H9 (cell line): ENCODE measurements at regions not wholly inside any gene's neighbourhood (a gene's known extent, or its start where the extent isn't known, plus 50 kb on each side); places are given as distances from the start of the nearest gene placed in this dataset.

Experiments used
- DNase-seq: peaks from one replicate; pipeline ENCODE4 v3.0.0-alpha.2; 2017
- H2AFZ ChIP-seq: one replicate; pipeline ENCODE4 v1.6.1; 2013; ENCODE audit warnings: mild to moderate bottlenecking, low read length, control low read depth, moderate library complexity
- H2AK5ac ChIP-seq: 2 replicates; pipeline ENCODE4 v1.6.1; 2013; ENCODE audit warnings: low read length, control low read depth, mixed read lengths; ENCODE audit not compliant: insufficient read length
- H2BK120ac ChIP-seq: one replicate; pipeline ENCODE4 v1.6.1; 2013; ENCODE audit warnings: low read depth, mild to moderate bottlenecking, low read length, control low read depth, inconsistent platforms; ENCODE audit not compliant: poor library complexity, severe bottlenecking
- H2BK12ac ChIP-seq: 2 replicates; pipeline ENCODE4 v1.6.1; 2013; ENCODE audit warnings: low read length, control low read depth, mixed read lengths, low read depth; ENCODE audit not compliant: insufficient read length
- H2BK15ac ChIP-seq: 2 replicates; pipeline ENCODE4 v1.6.1; 2013; ENCODE audit warnings: low read depth, low read length, control low read depth
- H2BK20ac ChIP-seq: one replicate; pipeline ENCODE4 v1.6.1; 2013; ENCODE audit warnings: low read depth, mild to moderate bottlenecking, low read length, control low read depth, inconsistent platforms; ENCODE audit not compliant: poor library complexity, severe bottlenecking
- H2BK5ac ChIP-seq: 2 replicates; pipeline ENCODE4 v1.6.1; 2013; ENCODE audit warnings: low read length, control low read depth, mixed read lengths; ENCODE audit not compliant: insufficient read length
- H3K14ac ChIP-seq: 2 replicates; pipeline ENCODE4 v1.6.1; 2013; ENCODE audit warnings: low read length, control low read depth; ENCODE audit not compliant: insufficient read depth
- H3K18ac ChIP-seq: 2 replicates; pipeline ENCODE4 v1.6.1; 2013; ENCODE audit warnings: low read depth, mild to moderate bottlenecking, mixed read lengths, low read length, control low read depth; ENCODE audit not compliant: insufficient read length
- H3K23ac ChIP-seq: 2 replicates; pipeline ENCODE4 v1.6.1; 2013; ENCODE audit warnings: low read length, control low read depth, mixed read lengths, low read depth; ENCODE audit not compliant: insufficient read length
- H3K23me2 ChIP-seq: 2 replicates; pipeline ENCODE4 v1.6.1; 2013; ENCODE audit warnings: low read depth, mild to moderate bottlenecking, mixed read lengths, low read length, control low read depth; ENCODE audit not compliant: insufficient read length, poor library complexity, severe bottlenecking
- H3K27ac ChIP-seq: 2 replicates; pipeline ENCODE4 v1.5.1; 2013; ENCODE audit warnings: low read length, control low read depth, mixed read lengths, low read depth; ENCODE audit not compliant: insufficient read length
- H3K27me3 ChIP-seq: 2 replicates; pipeline ENCODE4 v1.6.1; 2013; ENCODE audit warnings: low read length, control low read depth, inconsistent platforms; ENCODE audit not compliant: insufficient read depth
- H3K4ac ChIP-seq: 2 replicates; pipeline ENCODE4 v1.6.1; 2013; ENCODE audit warnings: low read depth, mild to moderate bottlenecking, control low read depth, inconsistent platforms, low read length, moderate library complexity
- H3K4me1 ChIP-seq: 2 replicates; pipeline ENCODE4 v1.6.1; 2013; ENCODE audit warnings: low read length, control low read depth, inconsistent platforms; ENCODE audit not compliant: insufficient read depth
- H3K4me2 ChIP-seq: 2 replicates; pipeline ENCODE4 v1.6.1; 2013; ENCODE audit warnings: low read length, control low read depth, mixed read lengths; ENCODE audit not compliant: insufficient read length, insufficient read depth
- H3K56ac ChIP-seq: 2 replicates; pipeline ENCODE4 v1.6.1; 2013; ENCODE audit warnings: low read depth, mild to moderate bottlenecking, mixed read lengths, low read length, control low read depth; ENCODE audit not compliant: insufficient read length
- H3K79me1 ChIP-seq: 2 replicates; pipeline ENCODE4 v1.6.1; 2013; ENCODE audit warnings: low read depth, mild to moderate bottlenecking, moderate library complexity, low read length, control low read depth, inconsistent platforms; ENCODE audit not compliant: insufficient read depth, poor library complexity, severe bottlenecking
- H3K79me2 ChIP-seq: 2 replicates; pipeline ENCODE4 v1.6.1; 2013; ENCODE audit warnings: low read length, control low read depth, inconsistent platforms; ENCODE audit not compliant: insufficient read depth
- H3K9ac ChIP-seq: 2 replicates; pipeline ENCODE4 v1.6.1; 2013; ENCODE audit warnings: low read length, control low read depth, mixed read lengths; ENCODE audit not compliant: insufficient read length; ENCODE audit errors: extremely low read depth
- H3K9me3 ChIP-seq: one replicate; pipeline ENCODE4 v1.6.1; 2013; ENCODE audit warnings: low read depth, low read length, inconsistent platforms; ENCODE audit not compliant: control insufficient read depth
- H3T11ph ChIP-seq: one replicate; pipeline ENCODE4 v1.6.1; 2013; ENCODE audit warnings: mild to moderate bottlenecking, low read length, control low read depth, inconsistent platforms
- H4K20me1 ChIP-seq: one replicate; pipeline ENCODE4 v1.6.1; 2013; ENCODE audit not compliant: control insufficient read depth, insufficient read length, insufficient read depth
- H4K5ac ChIP-seq: 2 replicates; pipeline ENCODE4 v1.6.1; 2013; ENCODE audit warnings: low read depth, mild to moderate bottlenecking, mixed read lengths, low read length, control low read depth; ENCODE audit not compliant: insufficient read length
- H4K8ac ChIP-seq: replicated peaks from 2 replicates; pipeline ENCODE4 v1.6.1; 2013; ENCODE audit warnings: low read length, control low read depth, mixed read lengths, low read depth; ENCODE audit not compliant: insufficient read length
- H4K91ac ChIP-seq: 2 replicates; pipeline ENCODE4 v1.6.1; 2013; ENCODE audit warnings: low read depth, mild to moderate bottlenecking, moderate library complexity, mixed read lengths, low read length, control low read depth; ENCODE audit not compliant: insufficient read length
- H3K27ac Mint-ChIP-seq, 3 experiments: 2 replicates in 2 of 3; 3 replicates in 1 of 3; pipeline ENCODE4 v1.8.0; 2020 to 2021; ENCODE audit warnings: mixed read lengths in 3 of 3, mild to moderate bottlenecking in 1 of 3, moderate library complexity in 1 of 3
- H3K27me3 Mint-ChIP-seq: 2 replicates; pipeline ENCODE4 v1.8.0; 2021; ENCODE audit warnings: low read depth, mild to moderate bottlenecking, moderate library complexity, mixed read lengths
- H3K36me3 Mint-ChIP-seq, 3 experiments: 2 replicates in 2 of 3; 3 replicates in 1 of 3; pipeline ENCODE4 v1.8.0; 2020 to 2021; ENCODE audit warnings: low read depth in 3 of 3, mixed read lengths in 3 of 3; ENCODE audit not compliant: insufficient read depth in 1 of 3
- H3K4me1 Mint-ChIP-seq, 2 experiments: 2 replicates each; pipeline ENCODE4 v1.8.0; 2020; ENCODE audit warnings: mixed read lengths in 2 of 2
- H3K4me3 Mint-ChIP-seq, 2 experiments: 2 replicates in 1 of 2; 3 replicates in 1 of 2; pipeline ENCODE4 v1.8.0; 2020 to 2021; ENCODE audit warnings: mild to moderate bottlenecking in 2 of 2, mixed read lengths in 2 of 2, moderate library complexity in 1 of 2
- H3K9me3 Mint-ChIP-seq, 2 experiments: 2 replicates in 1 of 2; 3 replicates in 1 of 2; pipeline ENCODE4 v1.8.0; 2020; ENCODE audit warnings: mild to moderate bottlenecking in 2 of 2, mixed read lengths in 2 of 2, moderate library complexity in 1 of 2
- CTCF ChIP-seq: fragments of 200-600 bp; sonication (generic); conservative IDR thresholded peaks from 3 replicates; pipeline ENCODE4 v1.8.0; 2021; ENCODE audit warnings: antibody characterized with exemption, mild to moderate bottlenecking
- WGBS: extraction: QIAGEN DNeasy Blood & Tissue Kit; methylation state at CpG from one replicate; pipeline ENCODE4 v1.1.7; 2013; ENCODE audit warnings: missing lambda C conversion rate, low lambda C conversion rate, mixed read lengths; ENCODE audit not compliant: insufficient read length; ENCODE audit errors: extremely low coverage; 5-methylcytosine and 5-hydroxymethylcytosine counted together

- H3K4ac ChIP-seq = no peak overlapping the region
- no peaks in the 10 kb centered on the region for H3K27me3 ChIP-seq
- no peaks in the 10 kb centered on the region for H3K9me3 ChIP-seq
- no peak overlapping the region for H2AFZ ChIP-seq
- H2BK5ac ChIP-seq = no peak overlapping the region
- H3K14ac ChIP-seq = no peak overlapping the region
- no peak overlapping the region for H4K5ac ChIP-seq
- TF ChIP-seq CTCF = peak; percentile 61
- H2BK15ac ChIP-seq = no peak overlapping the region
- no peak overlapping the region for H2BK20ac ChIP-seq
- H3K23ac ChIP-seq = no peak overlapping the region
- Mint-ChIP-seq H3K4me1 (no peaks in the 10 kb centered on the region; a peak in 2 of 4 replicates), H3K36me3 (peaks cover 4 to 5% (median 4%) of the 10 kb centered on the region in 3 experiments; a peak in 6 of 7 replicates), H3K9me3 (peaks cover 7 to 18% of the 10 kb centered on the region in 2 experiments; a peak in 4 of 5 replicates), H3K4me3 (no peak overlapping the region), H3K27ac (peak overlapping the region in 1 of 3 experiments; percentile 7; a peak in 1 of 7 replicates), H3K27me3 (no peaks in the 10 kb centered on the region)
- no peaks in the 10 kb centered on the region for H4K20me1 ChIP-seq
- H3K79me2 ChIP-seq = no peaks in the 10 kb centered on the region
- H3K27ac ChIP-seq = no peak overlapping the region
- H3K79me1 ChIP-seq = no peaks in the 10 kb centered on the region
- H3K23me2 ChIP-seq = no peaks in the 10 kb centered on the region
- no peak for DNase-seq
- no peak overlapping the region for H2AK5ac ChIP-seq
- H3K4me2 ChIP-seq = no peak overlapping the region
- no peak overlapping the region for H3K56ac ChIP-seq
- H4K91ac ChIP-seq = no peak overlapping the region
- H2BK120ac ChIP-seq = no peak overlapping the region
- H3K9ac ChIP-seq = no peak overlapping the region
- no peak overlapping the region for H3T11ph ChIP-seq
- no CpG with 5 or more reads among the region's 6 CpGs for WGBS
- peaks cover 2% of the 10 kb centered on the region; the same call in 1 of the 2 replicates for H3K4me1 ChIP-seq
- no peak overlapping the region for H4K8ac ChIP-seq
- no peak overlapping the region for H3K18ac ChIP-seq
- H2BK12ac ChIP-seq = no peak overlapping the region
Measured at GRCh38 chr21:23131177-23131576, 2133.0 kb downstream of the NCAM2 start.
